ENCODE measurements at regions not wholly inside any gene's neighbourhood (a gene's known extent, or its start where the extent isn't known, plus 50 kb on each side); places are given as distances from the start of the nearest gene placed in this dataset.

- no peak for DNase-seq (ENCODE audit: low read depth)
- no peak for TF ChIP-seq CTCF (IDR thresholded peaks at IDR 0.05; ENCODE audit: insufficient read depth, low read length)
- H3K4me3 ChIP-seq (ENCODE audit: low read depth, low read length) = no peak overlapping the region
Observed at GRCh38 chr5:51273021-51273420, 110.2 kb upstream of the ISL1 start.

GRCh38 chr5:51273871-51274270, 109.4 kb upstream of the ISL1 start:
- TF ChIP-seq CTCF (IDR thresholded peaks at IDR 0.05; ENCODE audit: insufficient read depth, low read length) = no peak
- H3K4me3 ChIP-seq (ENCODE audit: low read depth, low read length) = no peak overlapping the region
- DNase-seq (ENCODE audit: low read depth) = no peak

GRCh38 chr5:51275428-51275827, 107.8 kb upstream of the ISL1 start:
- TF ChIP-seq CTCF (IDR thresholded peaks at IDR 0.05; ENCODE audit: insufficient read depth, low read length) = no peak

GRCh38 chr5:51276250-51276649, 107.0 kb upstream of the ISL1 start:
- no peak for DNase-seq (ENCODE audit: low read depth)
- H3K4me3 ChIP-seq (ENCODE audit: low read depth, low read length) = no peak overlapping the region
- TF ChIP-seq CTCF (IDR thresholded peaks at IDR 0.05; ENCODE audit: insufficient read depth, low read length) = no peak

More at GRCh38 chr5:51275428-51275827, 107.8 kb upstream of the ISL1 start:
- no peak for DNase-seq (ENCODE audit: low read depth)
- no peak overlapping the region for H3K4me3 ChIP-seq (ENCODE audit: low read depth, low read length)

GRCh38 chr5:51278539-51278938, 104.7 kb upstream of the ISL1 start:
- H3K4me3 ChIP-seq (ENCODE audit: low read depth, low read length) = no peak overlapping the region
- TF ChIP-seq CTCF (IDR thresholded peaks at IDR 0.05; ENCODE audit: insufficient read depth, low read length) = no peak
- DNase-seq (ENCODE audit: low read depth) = no peak

GRCh38 chr5:51279983-51280706, 103.1 kb upstream of the ISL1 start:
- no peak for TF ChIP-seq CTCF (IDR thresholded peaks at IDR 0.05; ENCODE audit: insufficient read depth, low read length)
- DNase-seq (ENCODE audit: low read depth) = no peak
- H3K4me3 ChIP-seq (ENCODE audit: low read depth, low read length) = no peak overlapping the region

- TF ChIP-seq CTCF (IDR thresholded peaks at IDR 0.05; ENCODE audit: insufficient read depth, low read length) = no peak
- no peak for DNase-seq (ENCODE audit: low read depth)
- no peak overlapping the region for H3K4me3 ChIP-seq (ENCODE audit: low read depth, low read length)
Observed at GRCh38 chr5:51286046-51286445, 97.2 kb upstream of the ISL1 start.

Data from fibroblast of the aortic adventitia (primary cell).